Cardiac muscle cell (in vitro differentiated cells and primary cell): ENCODE measurements at regions not wholly inside any gene's neighbourhood (a gene's known extent, or its start where the extent isn't known, plus 50 kb on each side); places are given as distances from the start of the nearest gene placed in this dataset.

ENCODE experiments used
- DNase-seq, 2 donors: peaks; one replicate each; pipeline versions ENCODE4 v3.0.0 to v3.0.0-alpha.2; 2010 to 2017; ENCODE audit warnings: low read depth in 1 of 2, low spot score in 1 of 2
- H3K27ac ChIP-seq: fragments of 200-600 bp; sonication (generic); 2 replicates; pipeline ENCODE4 v1.5.1; 2016
- H3K27me3 ChIP-seq: fragments of 200-600 bp; sonication (generic); 2 replicates; pipeline ENCODE4 v1.6.0; 2016; ENCODE audit warnings: control low read depth
- H3K36me3 ChIP-seq: fragments of 200-600 bp; sonication (generic); 2 replicates; pipeline ENCODE4 v1.5.1; 2016; ENCODE audit warnings: control low read depth
- H3K4me1 ChIP-seq: fragments of 200-600 bp; sonication (generic); 2 replicates; pipeline ENCODE4 v1.8.1; 2017; ENCODE audit warnings: low read depth, mild to moderate bottlenecking, mixed run types
- H3K4me3 ChIP-seq: fragments of 200-600 bp; sonication (generic); 2 replicates; pipeline ENCODE4 v1.5.1; 2016; ENCODE audit warnings: mild to moderate bottlenecking
- H3K9me3 ChIP-seq: fragments of 200-600 bp; sonication (generic); 2 replicates; pipeline ENCODE4 v1.5.1; 2017; ENCODE audit warnings: low read depth, mild to moderate bottlenecking, control low read depth
- TF ChIP-seq, protein P1 (sequence below): IDR thresholded peaks from 2 replicates; pipeline ENCODE4 v1.5.1; 2012; ENCODE audit warnings: low read depth, mild to moderate bottlenecking, low read length

DNA sequence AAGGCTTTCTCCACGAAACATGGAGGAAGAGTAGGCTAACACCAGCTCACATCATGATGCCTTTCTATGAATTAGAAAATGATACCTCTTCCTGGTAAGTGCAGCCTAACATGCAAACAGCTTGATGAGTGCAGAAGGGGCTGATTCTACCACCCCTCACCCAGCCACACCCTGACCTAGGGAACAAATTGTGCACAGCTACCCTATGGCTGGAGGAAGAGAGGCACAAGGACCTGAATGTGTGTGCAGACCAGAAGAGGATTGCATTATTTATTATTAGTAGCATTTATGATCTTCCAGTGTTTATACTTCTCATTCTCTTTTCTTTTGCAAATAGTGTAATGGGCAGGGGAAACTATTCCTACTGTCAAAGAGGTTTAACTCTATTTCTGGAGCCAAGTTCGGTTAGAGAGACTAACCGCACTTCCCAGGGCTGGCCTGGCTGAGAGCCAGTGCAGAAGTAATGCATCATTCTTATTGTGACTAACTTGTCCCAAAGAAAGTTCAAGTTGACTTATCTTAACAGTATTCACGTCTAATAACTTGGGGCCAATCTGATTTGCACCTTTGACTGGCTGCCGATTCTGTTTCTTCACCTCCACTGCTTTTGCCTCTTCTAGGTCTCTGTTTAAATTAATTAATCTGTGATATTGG is 237.5 kb downstream of the CD83 start:
- peak in 1 of 2 donors; percentile 88 for DNase-seq
- H3K9me3 ChIP-seq = no peaks in the 10 kb centered on the region
- TF ChIP-seq, protein P1, sequence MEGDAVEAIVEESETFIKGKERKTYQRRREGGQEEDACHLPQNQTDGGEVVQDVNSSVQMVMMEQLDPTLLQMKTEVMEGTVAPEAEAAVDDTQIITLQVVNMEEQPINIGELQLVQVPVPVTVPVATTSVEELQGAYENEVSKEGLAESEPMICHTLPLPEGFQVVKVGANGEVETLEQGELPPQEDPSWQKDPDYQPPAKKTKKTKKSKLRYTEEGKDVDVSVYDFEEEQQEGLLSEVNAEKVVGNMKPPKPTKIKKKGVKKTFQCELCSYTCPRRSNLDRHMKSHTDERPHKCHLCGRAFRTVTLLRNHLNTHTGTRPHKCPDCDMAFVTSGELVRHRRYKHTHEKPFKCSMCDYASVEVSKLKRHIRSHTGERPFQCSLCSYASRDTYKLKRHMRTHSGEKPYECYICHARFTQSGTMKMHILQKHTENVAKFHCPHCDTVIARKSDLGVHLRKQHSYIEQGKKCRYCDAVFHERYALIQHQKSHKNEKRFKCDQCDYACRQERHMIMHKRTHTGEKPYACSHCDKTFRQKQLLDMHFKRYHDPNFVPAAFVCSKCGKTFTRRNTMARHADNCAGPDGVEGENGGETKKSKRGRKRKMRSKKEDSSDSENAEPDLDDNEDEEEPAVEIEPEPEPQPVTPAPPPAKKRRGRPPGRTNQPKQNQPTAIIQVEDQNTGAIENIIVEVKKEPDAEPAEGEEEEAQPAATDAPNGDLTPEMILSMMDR = no peak
- no peak overlapping the region for H3K27ac ChIP-seq
- no peaks in the 10 kb centered on the region for H3K4me1 ChIP-seq
- no peak overlapping the region for H3K4me3 ChIP-seq
- no peaks in the 10 kb centered on the region for H3K27me3 ChIP-seq
- H3K36me3 ChIP-seq = no peaks in the 10 kb centered on the region

DNA sequence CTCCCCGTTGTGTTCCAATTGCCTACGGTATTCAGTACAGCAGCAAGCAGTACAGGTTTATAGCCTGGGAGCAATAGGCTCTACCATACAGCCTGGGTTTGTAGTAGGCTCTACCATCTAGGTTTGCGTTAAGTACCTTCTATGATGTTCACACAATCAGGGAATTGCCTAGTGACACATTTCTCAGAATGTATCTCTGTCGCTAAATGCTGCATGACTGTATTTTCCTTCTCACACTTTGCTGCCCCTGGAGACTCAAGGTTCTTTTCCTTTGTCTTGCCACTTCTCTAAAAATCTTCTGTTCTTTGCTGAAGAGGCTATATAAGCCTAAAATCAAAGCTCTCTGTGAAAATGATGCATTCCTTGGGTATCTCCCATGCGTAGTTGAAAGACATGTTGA is 241.9 kb downstream of the CD83 start:
- H3K27me3 ChIP-seq = no peaks in the 10 kb centered on the region
- no peak overlapping the region for H3K27ac ChIP-seq
- no peak for DNase-seq
- no peaks in the 10 kb centered on the region for H3K36me3 ChIP-seq
- no peak overlapping the region for H3K4me3 ChIP-seq
- H3K4me1 ChIP-seq = no peaks in the 10 kb centered on the region
- H3K9me3 ChIP-seq = no peaks in the 10 kb centered on the region
- TF ChIP-seq, protein P1 = no peak

- Histone ChIP-seq H3K36me3 (no peaks in the 10 kb centered on the region), H3K9me3 (no peaks in the 10 kb centered on the region), H3K27me3 (no peaks in the 10 kb centered on the region), H3K4me1 (no peaks in the 10 kb centered on the region), H3K27ac (no peak overlapping the region), H3K4me3 (no peak overlapping the region)
- no peak for DNase-seq
- TF ChIP-seq, protein P1 = no peak
These were observed 243.0 kb downstream of the CD83 start for GRCh38 chr6:14360565-14360964.

DNA sequence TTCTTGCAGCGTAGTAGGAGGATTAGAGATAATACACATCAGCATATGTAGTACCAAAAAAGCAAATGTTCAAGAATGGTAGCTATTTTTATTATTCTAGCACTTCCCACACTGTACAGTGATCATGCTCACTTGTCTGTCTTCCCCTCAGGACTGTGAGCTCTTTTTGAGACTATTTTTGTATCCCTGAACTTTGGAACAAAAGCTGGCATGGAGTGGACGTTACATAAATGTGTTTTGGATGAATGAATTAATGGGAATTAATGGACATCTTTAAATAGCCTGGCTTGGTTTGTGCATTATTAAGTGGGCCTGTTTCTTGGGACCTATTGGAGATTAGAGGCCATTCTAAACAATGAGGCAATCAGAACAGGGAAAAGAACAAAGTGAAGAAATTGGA is 243.7 kb downstream of the CD83 start:
- TF ChIP-seq, protein P1 = no peak
- no peak overlapping the region for H3K27ac ChIP-seq
- H3K4me3 ChIP-seq = no peak overlapping the region
- H3K4me1 ChIP-seq = no peaks in the 10 kb centered on the region
- no peaks in the 10 kb centered on the region for H3K9me3 ChIP-seq
- no peaks in the 10 kb centered on the region for H3K36me3 ChIP-seq
- H3K27me3 ChIP-seq = no peaks in the 10 kb centered on the region
- no peak for DNase-seq

DNA sequence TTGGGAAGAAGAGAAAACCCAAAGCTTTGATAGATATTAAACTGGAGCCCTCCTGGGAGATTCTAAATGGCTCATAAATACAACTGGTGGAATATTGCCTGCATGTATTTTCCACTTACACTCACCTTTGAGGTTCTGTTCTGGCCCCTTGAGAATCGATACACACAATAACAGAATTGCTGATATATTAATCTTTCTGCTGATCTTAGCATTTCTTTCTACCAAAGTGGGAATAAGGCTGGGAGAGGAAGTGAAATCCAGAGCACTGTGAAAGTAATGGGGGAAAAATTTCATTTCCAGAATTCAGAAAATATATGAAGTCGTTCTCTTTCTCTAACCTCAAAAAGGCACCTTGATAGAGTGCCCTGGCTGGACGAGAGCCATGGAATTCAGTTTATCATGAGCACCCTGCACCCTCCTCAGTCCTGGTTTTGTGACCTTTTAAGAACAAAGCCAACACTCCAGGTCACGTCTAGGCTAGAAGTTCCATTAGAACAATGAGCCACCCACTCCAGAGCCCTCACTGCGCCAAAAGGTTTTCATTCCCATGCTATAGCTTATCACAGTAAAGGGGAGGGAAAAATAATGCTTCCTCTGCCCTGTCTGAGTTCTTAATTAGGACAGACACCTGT is 244.5 kb downstream of the CD83 start:
- TF ChIP-seq, protein P1 = no peak
- Histone ChIP-seq H3K36me3 (no peaks in the 10 kb centered on the region), H3K4me3 (no peak overlapping the region), H3K27ac (no peak overlapping the region), H3K27me3 (no peaks in the 10 kb centered on the region), H3K9me3 (no peaks in the 10 kb centered on the region), H3K4me1 (no peaks in the 10 kb centered on the region)
- DNase-seq = no peak
